Pancreas (tissue), 10 donors: ENCODE measurements at regions not wholly inside any gene's neighbourhood (a gene's known extent, or its start where the extent isn't known, plus 50 kb on each side); places are given as distances from the start of the nearest gene placed in this dataset.

Experiments
- ATAC-seq, 4 donors: fragments of 200-7000 bp; cut with Tn5 transposase; one replicate each; pipeline versions ENCODE4 v1.8.0 to v1.9.1; 2020; ENCODE audit warnings: mild to moderate bottlenecking in 4 of 4, moderate library complexity in 4 of 4
- DNase-seq, 6 donors: peaks; one replicate each; pipeline ENCODE4 v3.0.0-alpha.2; 2020
- FAIRE-seq: peaks from 2 replicates; lab custom pipeline; 2012; peaks lifted over from hg19 to GRCh38; lab: Jason Lieb, UNC
- H3K27ac ChIP-seq, 4 donors: fragments of 200-600 bp; sonication (generic); 1 replicate in 3 of 4; 2 replicates in 1 of 4; pipeline versions ENCODE4 v1.5.0 to v1.8.0; 2020
- H3K27me3 ChIP-seq, 4 donors: fragments of 200-600 bp; one replicate each; pipeline ENCODE4 v1.8.0; 2021
- H3K36me3 ChIP-seq, 3 donors: fragments of 200-600 bp; sonication (generic) in 1 of 3; one replicate each; pipeline versions ENCODE4 v1.5.0 to v1.8.0; 2020 to 2021
- H3K4me1 ChIP-seq, 3 donors: fragments of 200-600 bp; one replicate each; pipeline ENCODE4 v1.8.0; 2021
- H3K4me3 ChIP-seq, 4 donors: fragments of 200-600 bp; sonication (generic) in 2 of 4; one replicate each; pipeline versions ENCODE4 v1.5.0 to v1.8.0; 2020 to 2021
- H3K9me3 ChIP-seq, 4 donors: fragments of 200-600 bp; one replicate each; pipeline ENCODE4 v1.8.0; 2021
- WGBS, 2 donors: extraction: QIAGEN DNeasy Blood & Tissue Kit; methylation state at CpG; one replicate each; pipeline ENCODE4 v1.1.7; 2013; 5-methylcytosine and 5-hydroxymethylcytosine counted together
- intact Hi-C, 3 donors: fragments of 100-400 bp; cut with DNase I; formaldehyde crosslinking; loops; one replicate each; pipeline versions ENCODE4 v1.11.1 to v1.14.2; 2022
- TF ChIP-seq, protein P1 (sequence below), 4 donors: fragments of 200-600 bp; sonication (generic) in 3 of 4; IDR thresholded peaks; one replicate each; pipeline versions ENCODE4 v1.5.0 to v1.8.0; 2021; ENCODE audit warnings: antibody characterized with exemption in 4 of 4
- donor health status: healthy with polysubstance abuse.
- donor health status: DM: no; HTN: no; CAD: no; lungs with moderate emphysema.
- donor health status: DM: no; HTN: no; CAD: no.
- donor health status: control.
- donor health status: control.
- donor health status: Bipolar disorder and iron deficiency.
- donor health status: DM: yes; HTN: yes; CAD: no.
- donor health status: DM: no; HTN: no; CAD: no.
- donor health status: DM: no; HTN: no; CAD: no.
- donor health status: DM: yes; HTN: yes; CAD: no.

DNA sequence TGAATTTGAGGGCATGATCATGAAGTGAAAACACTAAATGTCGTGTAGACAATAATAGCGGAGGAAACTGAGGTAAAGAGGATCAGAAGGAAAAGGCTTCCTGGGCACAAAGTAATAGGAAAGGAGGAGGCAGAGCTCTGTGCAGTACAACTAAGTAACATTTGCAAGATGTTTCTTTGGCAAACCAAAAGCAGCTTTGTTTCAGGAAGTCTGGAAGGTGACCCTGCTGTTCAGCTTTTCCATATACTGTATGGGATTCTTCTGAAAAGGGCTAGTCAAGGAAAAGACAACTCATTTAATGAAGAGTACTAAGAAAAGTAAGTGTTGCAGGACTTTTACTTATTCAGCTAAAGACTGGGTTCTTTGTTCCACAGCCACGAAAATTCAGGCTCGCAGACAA is 463.1 kb downstream of the PCDH7 start:
- intact Hi-C loops = no loop called here
- TF ChIP-seq, protein P1, sequence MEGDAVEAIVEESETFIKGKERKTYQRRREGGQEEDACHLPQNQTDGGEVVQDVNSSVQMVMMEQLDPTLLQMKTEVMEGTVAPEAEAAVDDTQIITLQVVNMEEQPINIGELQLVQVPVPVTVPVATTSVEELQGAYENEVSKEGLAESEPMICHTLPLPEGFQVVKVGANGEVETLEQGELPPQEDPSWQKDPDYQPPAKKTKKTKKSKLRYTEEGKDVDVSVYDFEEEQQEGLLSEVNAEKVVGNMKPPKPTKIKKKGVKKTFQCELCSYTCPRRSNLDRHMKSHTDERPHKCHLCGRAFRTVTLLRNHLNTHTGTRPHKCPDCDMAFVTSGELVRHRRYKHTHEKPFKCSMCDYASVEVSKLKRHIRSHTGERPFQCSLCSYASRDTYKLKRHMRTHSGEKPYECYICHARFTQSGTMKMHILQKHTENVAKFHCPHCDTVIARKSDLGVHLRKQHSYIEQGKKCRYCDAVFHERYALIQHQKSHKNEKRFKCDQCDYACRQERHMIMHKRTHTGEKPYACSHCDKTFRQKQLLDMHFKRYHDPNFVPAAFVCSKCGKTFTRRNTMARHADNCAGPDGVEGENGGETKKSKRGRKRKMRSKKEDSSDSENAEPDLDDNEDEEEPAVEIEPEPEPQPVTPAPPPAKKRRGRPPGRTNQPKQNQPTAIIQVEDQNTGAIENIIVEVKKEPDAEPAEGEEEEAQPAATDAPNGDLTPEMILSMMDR (IDR thresholded peaks at IDR 0.05) = no peak
- Histone ChIP-seq H3K9me3 (no peaks in the 10 kb centered on the region), H3K27me3 (no peaks in the 10 kb centered on the region), H3K4me1 (no peaks in the 10 kb centered on the region), H3K36me3 (no peaks in the 10 kb centered on the region), H3K27ac (no peak overlapping the region), H3K4me3 (no peak overlapping the region)
- no peak for ATAC-seq
- FAIRE-seq = no peak
- 71 to 86% methylated on average over 4 of the region's 4 CpGs for WGBS, 2 donors
- DNase-seq = no peak

DNA sequence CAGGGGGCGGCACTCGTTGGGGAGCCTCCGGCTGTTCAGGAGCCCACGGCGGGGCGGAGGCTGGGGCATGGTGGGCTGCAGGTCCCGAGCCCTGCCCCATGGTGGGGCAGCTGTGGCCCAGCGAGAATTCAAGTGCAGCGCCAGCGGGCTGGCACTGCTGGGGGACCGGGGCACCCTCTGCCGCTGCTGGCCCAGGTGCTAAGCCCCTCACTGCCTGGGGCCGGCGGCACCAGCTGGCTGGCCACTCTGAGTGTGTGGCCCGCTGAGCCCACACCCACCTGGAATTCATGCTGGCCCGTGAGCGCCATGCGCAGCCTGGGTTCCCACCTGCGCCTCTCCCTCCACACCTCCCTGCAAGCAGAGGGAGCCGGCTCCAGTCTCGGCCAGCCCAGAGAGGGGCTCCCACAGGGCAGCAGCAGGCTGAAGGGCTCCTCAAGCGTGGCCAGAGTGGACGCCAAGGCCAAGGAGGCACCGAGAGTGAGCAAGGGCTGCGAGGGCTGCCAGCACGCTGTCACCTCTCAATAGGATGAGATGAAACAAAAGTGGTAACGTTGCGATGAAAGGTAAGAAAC is 464.9 kb downstream of the PCDH7 start:
- intact Hi-C loops = no loop called here
- Histone ChIP-seq H3K4me1 (no peaks in the 10 kb centered on the region), H3K9me3 (no peaks in the 10 kb centered on the region), H3K36me3 (no peaks in the 10 kb centered on the region), H3K27ac (no peak overlapping the region), H3K27me3 (no peaks in the 10 kb centered on the region), H3K4me3 (no peak overlapping the region)
- DNase-seq (peak in 3 of 6 donors; percentile 16 to 48 (median 45)), ATAC-seq (no peak), FAIRE-seq (no peak)
- 88 to 92% methylated on average over 28 of the region's 28 CpGs for WGBS, 2 donors
- TF ChIP-seq, protein P1 (IDR thresholded peaks at IDR 0.05) = no peak

DNA sequence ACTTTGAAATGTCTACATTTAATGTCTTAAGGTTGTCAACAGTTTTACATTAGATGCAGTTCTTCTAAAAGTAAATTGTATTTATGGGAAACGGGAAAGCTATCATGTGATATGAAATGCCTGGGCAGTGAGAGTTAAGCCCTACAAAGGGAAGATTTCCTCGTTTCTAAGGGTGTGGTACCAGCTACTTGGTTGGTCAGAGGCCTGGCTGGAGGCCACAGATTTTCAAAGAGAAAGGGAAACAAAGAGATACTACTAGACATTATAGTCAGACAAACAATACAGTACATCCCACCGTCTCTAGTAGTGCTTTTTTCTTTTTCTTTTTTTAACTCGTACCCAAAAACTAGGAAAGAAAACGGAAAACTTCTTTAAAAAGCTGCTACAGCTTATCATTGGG is 467.8 kb downstream of the PCDH7 start:
- intact Hi-C loops = no loop called here
- Histone ChIP-seq H3K4me3 (no peak overlapping the region), H3K27me3 (no peaks in the 10 kb centered on the region), H3K4me1 (no peaks in the 10 kb centered on the region), H3K36me3 (no peaks in the 10 kb centered on the region), H3K9me3 (no peaks in the 10 kb centered on the region), H3K27ac (no peak overlapping the region)
- TF ChIP-seq, protein P1 (IDR thresholded peaks at IDR 0.05) = no peak
- 54 to 75% methylated on average over 5 of the region's 5 CpGs for WGBS, 2 donors
- FAIRE-seq (no peak), ATAC-seq (no peak), DNase-seq (no peak)

DNA sequence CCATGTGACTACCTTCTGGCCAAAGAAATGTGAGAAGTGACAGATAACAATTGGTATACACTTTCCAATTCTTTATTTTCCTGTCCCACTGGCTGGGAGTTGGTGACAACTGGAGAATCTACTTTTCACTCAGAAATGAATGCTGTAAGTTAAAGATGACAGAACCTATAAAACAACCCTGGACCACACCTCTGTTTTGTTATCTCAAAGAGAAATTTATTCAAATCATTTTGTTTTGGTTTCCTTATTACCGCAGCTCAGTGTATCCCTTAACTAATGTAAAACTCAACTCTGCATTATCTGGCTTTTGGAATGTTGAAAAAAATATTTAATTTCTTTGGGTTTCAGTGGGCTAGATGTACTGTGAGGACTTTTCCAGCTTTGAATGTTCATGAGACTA is 469.8 kb downstream of the PCDH7 start:
- no peak for FAIRE-seq
- H3K4me3 ChIP-seq = no peak overlapping the region
- no peaks in the 10 kb centered on the region for H3K9me3 ChIP-seq
- H3K4me1 ChIP-seq = peaks cover 0 to 8% (median 0%) of the 10 kb centered on the region in 3 donors
- TF ChIP-seq, protein P1 (IDR thresholded peaks at IDR 0.05) = no peak
- H3K36me3 ChIP-seq = no peaks in the 10 kb centered on the region
- intact Hi-C loops = no loop called here
- no peak for DNase-seq
- 94 to 96% methylated on average over 1 of the region's 1 CpG for WGBS, 2 donors
- H3K27ac ChIP-seq = no peak overlapping the region
- no peak for ATAC-seq
- H3K27me3 ChIP-seq = no peaks in the 10 kb centered on the region

DNA sequence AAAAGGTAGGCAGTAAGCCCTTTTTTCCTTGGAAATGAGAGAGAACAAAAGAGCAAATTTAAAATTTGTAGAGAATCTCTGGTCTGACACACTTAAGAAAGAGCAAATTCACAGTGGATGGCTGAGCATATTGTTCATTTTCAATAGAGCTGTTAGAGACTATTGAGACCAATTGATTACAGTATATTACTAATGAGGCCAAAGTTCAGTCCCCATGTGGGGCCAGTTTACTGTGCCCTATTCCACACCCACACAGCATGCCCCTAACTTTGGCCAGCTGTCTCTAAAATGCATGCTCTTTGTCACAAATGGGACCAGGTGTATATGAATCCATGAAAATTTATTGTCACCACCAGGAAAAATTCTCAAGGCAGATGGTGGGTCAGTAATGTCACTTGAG is 470.5 kb downstream of the PCDH7 start:
- intact Hi-C loops = no loop called here
- TF ChIP-seq, protein P1 (IDR thresholded peaks at IDR 0.05) = no peak
- no peaks in the 10 kb centered on the region for H3K9me3 ChIP-seq
- no peak overlapping the region for H3K4me3 ChIP-seq
- H3K27me3 ChIP-seq = no peaks in the 10 kb centered on the region
- H3K4me1 ChIP-seq = peaks cover 0 to 8% (median 0%) of the 10 kb centered on the region in 3 donors
- no peak overlapping the region for H3K27ac ChIP-seq
- FAIRE-seq (no peak), ATAC-seq (no peak), DNase-seq (no peak)
- H3K36me3 ChIP-seq = no peaks in the 10 kb centered on the region
